Subcutaneous abdominal adipose tissue (tissue), 5 donors: ENCODE measurements at regions not wholly inside any gene's neighbourhood (a gene's known extent, or its start where the extent isn't known, plus 50 kb on each side); places are given as distances from the start of the nearest gene placed in this dataset.
A peak's percentile ranks its signal among the peaks of the same experiment; 100 is the strongest.

Source experiments
- H3K27ac ChIP-seq: one replicate; pipeline ENCODE4 v1.7.0; 2013; ENCODE audit warnings: low read depth, mild to moderate bottlenecking, inconsistent platforms, low read length, moderate library complexity
- H3K27me3 ChIP-seq, 5 donors: one replicate each; pipeline ENCODE4 v1.7.0; 2013; ENCODE audit warnings: low read length in 5 of 5, inconsistent platforms in 1 of 5; ENCODE audit not compliant: control insufficient read depth in 5 of 5, insufficient read depth in 4 of 5
- H3K36me3 ChIP-seq, 5 donors: one replicate each; pipeline ENCODE4 v1.7.0; 2013; ENCODE audit warnings: low read length in 5 of 5; ENCODE audit not compliant: control insufficient read depth in 5 of 5, insufficient read depth in 5 of 5
- H3K4me1 ChIP-seq, 5 donors: one replicate each; pipeline ENCODE4 v1.7.0; 2013; ENCODE audit warnings: low read length in 5 of 5, mild to moderate bottlenecking in 3 of 5, moderate library complexity in 1 of 5; ENCODE audit not compliant: control insufficient read depth in 5 of 5, insufficient read depth in 5 of 5
- H3K4me3 ChIP-seq, 5 donors: one replicate each; pipeline ENCODE4 v1.7.0; 2013; ENCODE audit warnings: low read length in 5 of 5, low read depth in 1 of 5
- H3K9ac ChIP-seq, 5 donors: one replicate each; pipeline ENCODE4 v1.7.0; 2013; ENCODE audit warnings: low read length in 5 of 5, mild to moderate bottlenecking in 4 of 5, moderate library complexity in 3 of 5
- H3K9me3 ChIP-seq, 5 donors: one replicate each; pipeline ENCODE4 v1.7.0; 2013; ENCODE audit warnings: low read length in 5 of 5; ENCODE audit not compliant: control insufficient read depth in 5 of 5
- donor health status: healthy.
- donor health status: healthy.
- donor health status: healthy.
- donor health status: healthy.
- donor health status: healthy.

GRCh38 chr21:41641821-41642701, 124.8 kb downstream of the RIPK4 start:
- H3K27ac ChIP-seq = peak overlapping the region; percentile 69

GRCh38 chr21:41641510-41641815, 125.4 kb downstream of the RIPK4 start:
- peak overlapping the region in 1 of 5 donors; percentile 26 for H3K9ac ChIP-seq
- H3K4me1 ChIP-seq = peaks cover 0 to 19% (median 5%) of the 10 kb centered on the region in 5 donors
- H3K27me3 ChIP-seq = peaks cover 0 to 13% (median 2%) of the 10 kb centered on the region in 5 donors
- no peak overlapping the region for H3K4me3 ChIP-seq
- peaks cover 0 to 6% (median 4%) of the 10 kb centered on the region in 5 donors for H3K9me3 ChIP-seq
- H3K36me3 ChIP-seq = no peaks in the 10 kb centered on the region
- H3K27ac ChIP-seq = peak overlapping the region; percentile 69

More at GRCh38 chr21:41641821-41642701, 124.8 kb downstream of the RIPK4 start:
- peaks cover 0 to 6% (median 4%) of the 10 kb centered on the region in 5 donors for H3K9me3 ChIP-seq
- no peaks in the 10 kb centered on the region for H3K36me3 ChIP-seq
- H3K4me3 ChIP-seq = no peak overlapping the region
- peaks cover 0 to 19% (median 5%) of the 10 kb centered on the region in 5 donors for H3K4me1 ChIP-seq
- peak overlapping the region in 1 of 5 donors; percentile 26 for H3K9ac ChIP-seq
- H3K27me3 ChIP-seq = peaks cover 0 to 13% (median 2%) of the 10 kb centered on the region in 5 donors

DNA sequence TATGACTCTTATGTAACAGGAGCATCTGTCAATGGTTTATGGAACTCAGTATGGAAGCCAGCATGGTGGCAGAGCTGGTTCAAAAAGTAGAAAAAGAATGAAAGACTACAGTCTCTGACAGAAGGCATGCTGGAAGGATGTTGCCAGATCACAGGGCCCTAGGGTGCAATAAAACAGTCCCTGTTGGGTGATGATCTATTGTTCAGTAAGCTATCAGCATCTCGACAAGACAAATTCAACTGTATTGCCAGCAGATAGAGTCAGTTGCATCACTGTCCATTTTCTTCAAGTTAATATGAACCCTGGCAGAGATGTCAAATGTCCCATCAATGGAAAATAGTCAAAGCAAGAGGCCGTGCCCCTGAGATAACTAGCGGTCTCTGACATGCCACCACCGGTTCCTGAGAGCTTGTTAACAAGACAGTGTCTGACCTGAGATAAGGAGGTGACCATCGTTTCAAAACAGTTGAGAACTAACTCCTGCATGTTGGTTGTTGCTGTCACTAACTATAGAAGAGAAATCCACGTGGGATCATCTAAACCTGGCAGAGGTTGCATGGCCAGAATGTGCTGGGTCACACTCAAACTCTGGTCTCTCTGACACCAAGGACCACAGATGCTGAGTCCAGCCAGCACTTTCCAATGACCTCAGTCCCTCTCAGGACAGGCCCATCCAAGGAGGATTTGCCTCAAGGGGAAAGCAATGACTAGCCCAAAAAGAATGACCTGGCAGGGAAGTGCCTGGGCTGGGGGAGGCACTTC, 125.9 kb downstream of the RIPK4 start:
- H3K27me3 ChIP-seq = peaks cover 0 to 15% (median 2%) of the 10 kb centered on the region in 5 donors
- peak overlapping the region; percentile 69 for H3K27ac ChIP-seq
- peaks cover 0 to 19% (median 5%) of the 10 kb centered on the region in 5 donors for H3K4me1 ChIP-seq
- H3K36me3 ChIP-seq = no peaks in the 10 kb centered on the region
- no peak overlapping the region for H3K4me3 ChIP-seq
- peaks cover 0 to 6% (median 4%) of the 10 kb centered on the region in 5 donors for H3K9me3 ChIP-seq
- no peak overlapping the region for H3K9ac ChIP-seq

- Histone ChIP-seq H3K4me1 (peaks cover 0 to 19% (median 5%) of the 10 kb centered on the region in 5 donors), H3K27ac (no peak overlapping the region), H3K9ac (no peak overlapping the region), H3K36me3 (no peaks in the 10 kb centered on the region), H3K4me3 (no peak overlapping the region), H3K27me3 (peaks cover 0 to 16% (median 2%) of the 10 kb centered on the region in 5 donors), H3K9me3 (peaks cover 0 to 6% (median 4%) of the 10 kb centered on the region in 5 donors)
Measured at GRCh38 chr21:41639766-41640165, 127.1 kb downstream of the RIPK4 start.

DNA sequence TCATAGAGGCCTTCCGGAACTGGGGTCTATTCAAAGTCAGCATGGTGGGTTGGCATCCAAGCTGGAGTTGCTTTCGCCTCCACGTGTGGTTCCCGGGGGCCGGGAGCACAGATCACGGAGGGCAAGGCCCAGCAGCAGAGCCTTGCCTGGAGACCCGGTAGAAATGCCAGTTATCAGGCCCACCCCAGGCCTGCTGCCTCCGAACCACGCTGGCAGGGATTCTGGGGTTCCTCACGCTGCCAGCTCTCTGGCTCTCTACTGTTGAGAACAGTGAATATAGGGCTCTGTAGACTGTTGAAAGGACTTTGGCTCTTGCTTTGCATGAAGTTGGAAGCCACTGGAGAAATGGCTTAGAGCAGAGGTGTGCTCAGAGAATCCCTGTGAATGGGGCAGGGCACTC, 127.5 kb downstream of the RIPK4 start:
- H3K9ac ChIP-seq = no peak overlapping the region
- H3K4me1 ChIP-seq = peaks cover 0 to 19% (median 5%) of the 10 kb centered on the region in 5 donors
- H3K9me3 ChIP-seq = peaks cover 0 to 6% (median 4%) of the 10 kb centered on the region in 5 donors
- no peak overlapping the region for H3K4me3 ChIP-seq
- no peaks in the 10 kb centered on the region for H3K36me3 ChIP-seq
- H3K27ac ChIP-seq = no peak overlapping the region
- H3K27me3 ChIP-seq = peaks cover 0 to 16% (median 2%) of the 10 kb centered on the region in 5 donors

DNA sequence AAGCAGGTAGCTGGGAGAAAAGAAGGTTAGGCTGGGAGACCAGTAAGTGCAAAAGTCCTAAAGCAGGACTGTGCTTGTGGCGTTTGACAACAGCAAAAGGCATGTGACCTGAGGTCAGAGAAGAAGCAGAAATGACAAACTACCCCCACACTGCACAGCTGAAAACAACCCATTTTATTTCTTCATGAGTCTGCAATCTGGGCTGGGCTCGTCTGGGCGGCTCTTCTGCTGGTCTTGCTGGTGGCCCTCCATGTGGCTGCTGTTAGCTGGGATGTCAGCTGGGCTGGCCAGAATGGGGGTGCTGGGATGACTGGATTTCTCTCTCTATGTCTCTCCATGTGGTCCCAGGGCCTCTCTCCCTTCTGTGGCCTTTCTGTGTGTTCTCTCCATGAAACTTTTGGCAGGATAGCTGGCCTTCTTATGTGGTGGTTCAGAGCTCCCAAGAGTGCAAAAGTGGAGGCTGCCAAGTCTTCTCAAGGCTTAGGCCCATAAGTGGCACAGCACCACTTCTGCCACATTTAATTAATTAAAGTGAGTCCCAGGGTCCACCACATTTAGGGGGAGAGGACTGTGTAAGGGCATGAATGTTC, 128.6 kb downstream of the RIPK4 start:
- Histone ChIP-seq H3K9me3 (peaks cover 0 to 6% (median 4%) of the 10 kb centered on the region in 5 donors), H3K27ac (no peak overlapping the region), H3K4me3 (no peak overlapping the region), H3K27me3 (peaks cover 0 to 20% (median 2%) of the 10 kb centered on the region in 5 donors), H3K9ac (no peak overlapping the region), H3K4me1 (peaks cover 0 to 19% (median 5%) of the 10 kb centered on the region in 5 donors), H3K36me3 (no peaks in the 10 kb centered on the region)

DNA sequence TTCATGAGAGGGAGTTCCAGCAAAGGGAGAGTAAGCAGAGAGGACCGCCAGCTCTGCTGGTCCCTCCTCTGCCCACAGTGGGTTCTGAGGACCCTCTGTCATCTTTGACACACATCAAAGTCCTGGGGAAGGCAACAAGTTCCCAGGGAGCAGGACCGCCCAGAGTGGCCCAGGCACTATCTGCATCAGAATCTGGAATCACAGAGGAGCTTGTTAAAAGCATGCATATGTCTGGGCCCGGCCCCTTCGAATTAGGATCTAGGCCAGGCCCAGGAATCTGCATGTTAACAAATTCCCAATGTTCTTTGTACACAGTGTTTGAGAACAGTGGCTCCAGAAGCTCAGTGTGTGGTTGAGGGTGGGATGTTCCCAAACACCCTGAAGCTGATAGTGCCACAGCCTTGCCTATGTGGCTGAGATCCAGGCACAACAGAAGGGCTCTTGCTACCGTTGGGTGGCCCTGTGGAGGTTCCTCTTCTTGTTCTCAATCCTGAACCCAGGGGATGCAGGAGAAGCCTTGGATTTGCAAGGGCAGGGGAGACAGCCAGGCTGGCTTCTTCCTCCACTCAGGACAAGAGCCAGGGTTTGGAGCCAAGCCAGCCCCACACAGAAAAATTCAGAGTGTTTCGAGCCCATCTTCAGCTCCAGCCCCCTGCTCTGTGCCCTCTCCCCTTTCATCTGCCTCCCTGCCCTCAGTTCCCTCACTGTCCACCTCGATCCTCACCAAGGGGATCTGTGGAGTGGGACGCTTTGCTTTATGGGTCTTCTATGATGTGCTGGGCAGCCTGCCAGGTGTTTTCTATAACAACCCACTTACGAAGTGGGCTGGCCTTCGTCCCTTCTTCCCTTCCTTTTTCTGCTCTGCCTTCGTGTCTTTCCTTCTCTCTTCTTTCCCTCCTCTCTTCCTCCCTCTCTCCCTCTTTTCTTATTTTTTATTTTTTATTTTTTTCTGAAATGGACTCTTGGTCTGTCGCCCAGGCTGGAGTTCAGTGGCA, 129.0 kb upstream of the TMPRSS2 start:
- Histone ChIP-seq H3K9ac (no peak overlapping the region), H3K9me3 (peaks cover 0 to 6% (median 4%) of the 10 kb centered on the region in 5 donors), H3K27me3 (peaks cover 0 to 11% (median 2%) of the 10 kb centered on the region in 5 donors), H3K4me3 (no peak overlapping the region), H3K4me1 (peaks cover 0 to 12% (median 4%) of the 10 kb centered on the region in 5 donors), H3K36me3 (no peaks in the 10 kb centered on the region), H3K27ac (no peak overlapping the region)

- Histone ChIP-seq H3K27ac (no peak overlapping the region), H3K4me1 (peaks cover 0 to 2% (median 0%) of the 10 kb centered on the region in 5 donors), H3K27me3 (peaks cover 0 to 10% (median 2%) of the 10 kb centered on the region in 5 donors), H3K4me3 (no peak overlapping the region), H3K9me3 (peaks cover 0 to 6% (median 4%) of the 10 kb centered on the region in 5 donors), H3K9ac (no peak overlapping the region), H3K36me3 (no peaks in the 10 kb centered on the region)
Measured at GRCh38 chr21:41635874-41636273, 127.9 kb upstream of the TMPRSS2 start.

DNA sequence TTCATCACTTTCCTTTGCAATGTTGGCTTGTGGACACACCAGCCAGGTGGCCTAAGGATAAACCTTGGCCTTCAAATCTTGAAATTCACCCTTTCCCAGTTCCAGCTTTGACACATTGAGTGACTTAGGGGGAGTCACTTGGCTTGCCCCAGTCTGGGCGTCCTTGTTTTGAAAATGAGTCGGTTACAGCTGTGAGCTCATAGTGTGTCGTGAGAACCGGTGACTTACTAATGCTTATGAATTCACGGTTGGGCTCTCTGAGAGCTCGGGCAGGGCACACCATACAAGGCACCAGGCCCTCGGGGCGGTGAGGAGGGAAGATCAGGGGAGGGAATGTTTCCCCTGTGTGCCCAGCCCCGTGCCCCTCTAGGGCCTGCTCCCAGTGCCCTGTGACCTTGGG, 126.9 kb upstream of the TMPRSS2 start:
- no peak overlapping the region for H3K27ac ChIP-seq
- no peaks in the 10 kb centered on the region for H3K36me3 ChIP-seq
- H3K4me3 ChIP-seq = no peak overlapping the region
- H3K4me1 ChIP-seq = no peaks in the 10 kb centered on the region
- peaks cover 0 to 6% (median 4%) of the 10 kb centered on the region in 5 donors for H3K9me3 ChIP-seq
- peaks cover 0 to 7% (median 0%) of the 10 kb centered on the region in 5 donors for H3K27me3 ChIP-seq
- no peak overlapping the region for H3K9ac ChIP-seq
